Stimulated activated CD4-positive, alpha-beta T cell treated with anti-CD3 and anti-CD28 coated beads, Interleukin-15, amount 100 ng/mL, for 1 hour (primary cell): ENCODE measurements at regions not wholly inside any gene's neighbourhood (a gene's known extent, or its start where the extent isn't known, plus 50 kb on each side); places are given as distances from the start of the nearest gene placed in this dataset.
"Not testable (repeated sequence)": the region's sequence is repeated elsewhere in the genome, so short reads cannot be mapped to it uniquely, and the experiment has no call there.

Source experiments
- DNase-seq, 2 donors: peaks; one replicate each; pipeline ENCODE4 v3.0.0-alpha.2; 2020; ENCODE audit warnings: low read depth in 1 of 2, low spot score in 1 of 2

- DNase-seq = no peak
Measured at GRCh38 chr9:18263377-18263776, 210.6 kb upstream of the ADAMTSL1 start.

- DNase-seq = no peak
Measured at GRCh38 chr9:18268381-18268780, 205.6 kb upstream of the ADAMTSL1 start.

GRCh38 chr9:18269561-18269960 lies 204.4 kb upstream of the ADAMTSL1 start:
- no peak for DNase-seq

- no peak for DNase-seq
Measured at GRCh38 chr9:18274693-18275092, 199.3 kb upstream of the ADAMTSL1 start.

GRCh38 chr9:18275313-18275990 lies 198.5 kb upstream of the ADAMTSL1 start:
- DNase-seq = no peak

GRCh38 chr9:18281291-18281690 lies 192.7 kb upstream of the ADAMTSL1 start:
- no peak for DNase-seq

- DNase-seq = no peak
Measured at GRCh38 chr9:18294229-18294628, 179.7 kb upstream of the ADAMTSL1 start.

- no peak for DNase-seq
Measured at GRCh38 chr9:18296702-18297055, 177.3 kb upstream of the ADAMTSL1 start.

- DNase-seq = no peak
Measured at GRCh38 chr9:18297056-18297841, 176.7 kb upstream of the ADAMTSL1 start.

- no peak for DNase-seq
Measured at GRCh38 chr9:18299449-18299848, 174.5 kb upstream of the ADAMTSL1 start.

- not testable (repeated sequence) for DNase-seq
Measured at GRCh38 chr9:18305167-18305806, 168.7 kb upstream of the ADAMTSL1 start.

GRCh38 chr9:18314316-18314715 lies 159.6 kb upstream of the ADAMTSL1 start:
- no peak for DNase-seq

GRCh38 chr9:18317896-18318295 lies 156.1 kb upstream of the ADAMTSL1 start:
- DNase-seq = no peak

GRCh38 chr9:18319918-18320445 lies 154.0 kb upstream of the ADAMTSL1 start:
- DNase-seq = no peak

GRCh38 chr9:18324928-18325745 lies 148.8 kb upstream of the ADAMTSL1 start:
- no peak for DNase-seq

GRCh38 chr9:18325746-18326011 lies 148.3 kb upstream of the ADAMTSL1 start:
- DNase-seq = not testable (repeated sequence)

GRCh38 chr9:18327121-18327520 lies 146.8 kb upstream of the ADAMTSL1 start:
- DNase-seq = no peak

- no peak for DNase-seq
Measured at GRCh38 chr9:18330401-18331309, 143.3 kb upstream of the ADAMTSL1 start.

GRCh38 chr9:18331310-18331684 lies 142.7 kb upstream of the ADAMTSL1 start:
- no peak for DNase-seq

GRCh38 chr9:18331808-18332209 lies 142.1 kb upstream of the ADAMTSL1 start:
- no peak for DNase-seq
